SK-N-MC (cell line): ENCODE measurements at regions not wholly inside any gene's neighbourhood (a gene's known extent, or its start where the extent isn't known, plus 50 kb on each side); places are given as distances from the start of the nearest gene placed in this dataset.

Experiments used
- EZH2 ChIP-seq: fragments of 200-600 bp; sonication (generic); IDR thresholded peaks from one replicate; pipeline ENCODE4 v1.6.1; 2017; ENCODE audit warnings: antibody characterized with exemption
- POLR2AphosphoS5 ChIP-seq: IDR thresholded peaks from 2 replicates; pipeline ENCODE4 v1.6.1; 2012; ENCODE audit warnings: mild to moderate bottlenecking, low read depth, low read length, borderline replicate concordance

GRCh38 chr12:13692332-13692731 is 289.1 kb downstream of the GRIN2B start:
- no peak for TF ChIP-seq POLR2AphosphoS5
- no peak for TF ChIP-seq EZH2
